Esophagus muscularis mucosa (tissue), 3 donors: ENCODE measurements at regions not wholly inside any gene's neighbourhood (a gene's known extent, or its start where the extent isn't known, plus 50 kb on each side); places are given as distances from the start of the nearest gene placed in this dataset.

Experiments used
- CTCF ChIP-seq, 3 experiments: fragments of 200-600 bp in 2 of 3; fragments of 450-650 bp in 1 of 3; sonication (generic) in 2 of 3; IDR thresholded peaks; one replicate each; pipeline ENCODE4 v1.5.1; 2017 to 2019; ENCODE audit warnings: antibody characterized with exemption in 3 of 3, mild to moderate bottlenecking in 2 of 3, moderate library complexity in 1 of 3
- POLR2A ChIP-seq: fragments of 450-650 bp; IDR thresholded peaks from one replicate; pipeline ENCODE4 v1.6.1; 2017; ENCODE audit warnings: antibody characterized with exemption, moderate library complexity, mild to moderate bottlenecking, low read depth
- POLR2AphosphoS5 ChIP-seq, 2 donors: sonication (generic); formaldehyde crosslinking; IDR thresholded peaks; one replicate each; pipeline ENCODE4 v1.6.1; 2017; ENCODE audit warnings: antibody characterized with exemption in 2 of 2

GRCh38 chr11:16604794-16605388, 133.6 kb upstream of the C11orf58 start:
- TF ChIP-seq CTCF (IDR thresholded peaks at IDR 0.05), result no peak
- no peak for TF ChIP-seq POLR2AphosphoS5 (IDR thresholded peaks at IDR 0.05)
- TF ChIP-seq POLR2A, result no peak
